T-helper 2 cell treated with Interferon-gamma antibody and Interleukin-4, amounts not matched to agents 5 μg/mL and 100 μg/mL, for 36 hours (primary cell): ENCODE measurements at regions not wholly inside any gene's neighbourhood (a gene's known extent, or its start where the extent isn't known, plus 50 kb on each side); places are given as distances from the start of the nearest gene placed in this dataset.

Source experiments
- DNase-seq: peaks from one replicate; pipeline ENCODE4 v3.0.0; 2021; ENCODE audit warnings: low spot score
- H3K27ac Mint-ChIP-seq: one replicate; pipeline ENCODE4 v1.8.0; 2021; ENCODE audit warnings: mild to moderate bottlenecking, mixed read lengths
- H3K27me3 Mint-ChIP-seq: one replicate; pipeline ENCODE4 v1.8.0; 2021; ENCODE audit warnings: low read depth, mixed read lengths
- H3K36me3 Mint-ChIP-seq: one replicate; pipeline ENCODE4 v1.8.0; 2021; ENCODE audit warnings: low read depth, mixed read lengths
- H3K4me1 Mint-ChIP-seq: one replicate; pipeline ENCODE4 v1.8.0; 2021; ENCODE audit warnings: low read depth, mixed read lengths
- H3K4me3 Mint-ChIP-seq: one replicate; pipeline ENCODE4 v1.8.0; 2022; ENCODE audit warnings: mild to moderate bottlenecking, moderate library complexity, mixed read lengths
- H3K9me3 Mint-ChIP-seq: one replicate; pipeline ENCODE4 v1.8.0; 2021; ENCODE audit warnings: mixed read lengths

DNA sequence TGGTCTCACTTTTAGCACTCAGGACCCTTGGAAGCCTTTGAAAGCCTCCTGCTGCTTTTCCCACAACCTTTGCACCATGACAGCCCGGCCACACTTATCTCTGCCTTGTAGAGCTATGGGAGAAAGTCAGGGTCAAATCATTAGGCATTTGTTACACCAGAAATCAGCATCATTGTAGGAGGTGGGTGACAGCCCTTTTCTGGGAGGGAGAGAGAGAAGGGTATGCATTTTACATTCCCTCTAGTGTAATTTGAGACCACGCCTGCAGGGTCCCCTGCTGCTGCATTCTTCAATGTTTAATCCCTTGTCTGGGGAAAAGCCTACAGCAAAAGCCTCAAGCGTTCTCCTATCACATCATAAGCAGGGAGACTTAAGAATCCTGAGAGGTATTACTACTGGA, 766.8 kb upstream of the FAM98A start:
- Mint-ChIP-seq H3K27me3 (no peaks in the 10 kb centered on the region), H3K27ac (no peak overlapping the region), H3K9me3 (peaks cover 10% of the 10 kb centered on the region)

DNA sequence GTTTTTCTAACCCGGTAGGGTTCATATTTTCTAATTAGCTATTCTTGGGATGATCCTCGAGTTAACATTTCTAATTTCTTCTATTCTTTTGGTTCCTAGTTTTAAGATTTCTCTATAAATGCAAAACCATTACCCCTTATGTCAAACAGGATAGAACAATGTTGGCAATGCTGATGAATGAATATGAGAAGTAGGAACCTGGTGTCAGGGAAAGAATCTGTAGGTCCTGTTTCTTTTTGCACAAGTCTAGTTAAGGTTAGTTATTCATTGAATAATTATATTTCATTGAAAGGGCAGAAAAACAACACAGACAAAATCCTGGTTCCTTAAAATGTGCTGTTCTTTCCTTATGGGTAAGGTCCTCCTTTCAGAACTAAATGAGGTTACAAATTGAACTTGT, 766.4 kb upstream of the FAM98A start:
- Mint-ChIP-seq H3K36me3 (no peaks in the 10 kb centered on the region), H3K27me3 (no peaks in the 10 kb centered on the region), H3K9me3 (peaks cover 10% of the 10 kb centered on the region), H3K4me3 (no peak overlapping the region), H3K27ac (no peak overlapping the region), H3K4me1 (no peaks in the 10 kb centered on the region)
- no peak for DNase-seq

More for the DNA sequence above, 766.8 kb upstream of the FAM98A start:
- Mint-ChIP-seq H3K4me3 (no peak overlapping the region), H3K36me3 (no peaks in the 10 kb centered on the region), H3K4me1 (no peaks in the 10 kb centered on the region)
- no peak for DNase-seq

DNA sequence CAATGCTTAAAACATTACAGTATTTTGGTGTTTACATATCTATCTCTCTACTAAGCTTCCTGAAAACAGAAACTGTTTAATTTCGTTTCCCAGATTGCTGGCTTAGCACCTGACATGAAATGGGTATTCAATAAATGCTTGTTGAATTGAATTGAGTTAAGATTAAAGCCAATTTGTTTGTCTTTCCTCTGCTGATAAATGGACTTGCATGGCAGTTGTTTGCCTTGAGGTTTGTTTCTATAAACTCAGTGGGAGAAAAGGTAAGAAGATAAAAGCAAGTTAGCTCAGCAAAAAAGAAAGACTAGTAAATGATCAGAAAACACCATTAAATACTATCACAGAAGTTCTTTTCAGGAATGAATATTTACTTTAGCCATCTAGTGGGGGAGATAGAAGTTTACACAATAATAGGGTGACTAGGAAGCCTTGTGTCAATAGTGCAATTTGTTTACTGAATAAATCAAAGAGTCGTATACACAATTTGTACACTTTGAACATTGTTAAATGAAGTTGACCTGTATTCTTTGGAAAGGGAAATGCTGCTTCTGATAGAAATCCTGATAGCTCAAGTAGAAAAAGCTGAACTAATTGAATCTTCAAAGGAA, 754.5 kb upstream of the FAM98A start:
- H3K27me3 Mint-ChIP-seq: no peaks in the 10 kb centered on the region
- DNase-seq: no peak
- H3K27ac Mint-ChIP-seq: no peak overlapping the region
- peaks cover 4% of the 10 kb centered on the region for H3K9me3 Mint-ChIP-seq
- H3K4me3 Mint-ChIP-seq: no peak overlapping the region
- no peaks in the 10 kb centered on the region for H3K36me3 Mint-ChIP-seq
- H3K4me1 Mint-ChIP-seq: no peaks in the 10 kb centered on the region

DNA sequence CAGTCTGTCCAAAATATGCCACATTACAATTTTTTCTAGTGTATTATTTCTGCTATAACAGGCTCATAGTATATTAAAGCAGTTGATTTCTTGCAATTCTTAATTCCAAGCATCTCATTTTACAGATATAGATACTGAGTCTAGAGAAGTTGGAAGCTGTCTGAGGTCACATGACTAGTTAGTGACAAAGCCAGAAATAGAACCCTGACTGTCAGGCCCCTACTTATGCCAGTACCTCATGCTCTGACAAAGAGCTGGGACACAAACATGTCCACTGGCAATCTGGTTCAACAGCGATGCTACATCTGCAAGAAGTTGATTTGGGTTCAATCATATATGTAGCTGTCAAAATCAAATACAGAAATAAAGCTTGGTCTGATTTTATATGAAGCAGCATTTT, 750.4 kb upstream of the FAM98A start:
- no peak overlapping the region for H3K4me3 Mint-ChIP-seq

DNA sequence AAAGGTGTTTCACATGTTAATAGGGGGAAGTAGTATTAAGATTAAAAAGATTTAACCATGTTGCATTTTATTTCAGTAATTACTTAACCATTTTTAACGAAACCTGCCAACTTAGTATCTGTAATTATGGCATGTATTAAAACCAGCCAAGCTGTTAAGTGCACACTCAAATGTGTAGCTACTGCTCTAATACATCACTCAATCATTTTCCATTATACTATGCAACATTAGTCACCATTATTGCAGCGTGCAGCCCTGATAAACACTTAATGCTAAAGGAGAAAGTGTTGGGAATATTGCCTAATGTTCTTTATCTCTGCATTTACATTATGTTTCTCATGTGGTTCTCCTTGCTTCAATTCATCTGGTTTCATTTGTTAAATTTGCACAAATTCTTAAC, 745.9 kb upstream of the FAM98A start:
- no peaks in the 10 kb centered on the region for H3K4me1 Mint-ChIP-seq
- no peaks in the 10 kb centered on the region for H3K36me3 Mint-ChIP-seq
- H3K4me3 Mint-ChIP-seq: no peak overlapping the region
- H3K27me3 Mint-ChIP-seq: no peaks in the 10 kb centered on the region
- DNase-seq: no peak
- H3K9me3 Mint-ChIP-seq: peaks cover 7% of the 10 kb centered on the region
- no peak overlapping the region for H3K27ac Mint-ChIP-seq

More for the DNA sequence above, 750.4 kb upstream of the FAM98A start:
- Mint-ChIP-seq H3K9me3 (peaks cover 11% of the 10 kb centered on the region), H3K27ac (no peak overlapping the region), H3K27me3 (no peaks in the 10 kb centered on the region), H3K4me1 (no peaks in the 10 kb centered on the region), H3K36me3 (no peaks in the 10 kb centered on the region)
- no peak for DNase-seq

DNA sequence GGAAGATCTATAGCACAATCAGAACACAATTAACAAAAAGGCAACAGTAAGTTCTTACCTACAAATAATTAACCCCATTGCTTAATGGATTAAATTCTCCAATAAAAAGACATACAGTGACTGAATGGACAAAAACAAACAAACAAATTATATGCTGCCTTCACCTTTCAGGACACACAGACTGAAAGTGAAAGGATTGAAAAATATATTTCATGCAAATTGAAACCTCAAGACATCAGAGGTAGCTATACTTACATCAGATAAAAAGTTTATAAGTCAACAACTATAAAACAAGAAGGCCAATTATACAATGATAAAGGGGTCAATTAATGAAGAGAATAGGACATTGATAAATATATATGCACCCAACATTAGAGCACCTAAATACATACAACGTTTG, 741.2 kb upstream of the FAM98A start:
- DNase-seq: no peak
- H3K27ac Mint-ChIP-seq: no peak overlapping the region
- H3K4me3 Mint-ChIP-seq: no peak overlapping the region
- H3K9me3 Mint-ChIP-seq: no peaks in the 10 kb centered on the region
- H3K27me3 Mint-ChIP-seq: no peaks in the 10 kb centered on the region
- H3K4me1 Mint-ChIP-seq: no peaks in the 10 kb centered on the region
- no peaks in the 10 kb centered on the region for H3K36me3 Mint-ChIP-seq

DNA sequence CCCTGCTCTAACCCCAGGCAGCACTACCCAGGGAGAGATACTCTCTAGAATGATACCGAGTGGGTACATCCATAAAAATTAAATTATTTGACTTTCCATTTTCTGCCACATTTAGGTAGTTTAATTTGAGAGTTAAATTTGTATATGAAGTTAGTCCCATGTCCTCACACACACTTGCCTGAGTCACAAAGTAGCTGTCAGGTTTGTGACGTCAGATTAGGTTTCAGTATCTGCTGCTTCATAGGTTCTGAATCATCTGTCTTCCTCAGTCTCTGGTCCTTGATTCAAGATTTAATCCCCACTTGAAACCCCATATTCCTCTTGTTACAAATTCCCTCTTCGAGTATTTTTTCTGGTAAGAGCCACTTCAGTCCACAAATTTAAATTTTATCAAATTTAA, 738.6 kb upstream of the FAM98A start:
- Mint-ChIP-seq H3K9me3 (no peaks in the 10 kb centered on the region), H3K27ac (no peak overlapping the region), H3K27me3 (no peaks in the 10 kb centered on the region), H3K4me1 (no peaks in the 10 kb centered on the region), H3K4me3 (no peak overlapping the region), H3K36me3 (no peaks in the 10 kb centered on the region)
- DNase-seq: no peak

DNA sequence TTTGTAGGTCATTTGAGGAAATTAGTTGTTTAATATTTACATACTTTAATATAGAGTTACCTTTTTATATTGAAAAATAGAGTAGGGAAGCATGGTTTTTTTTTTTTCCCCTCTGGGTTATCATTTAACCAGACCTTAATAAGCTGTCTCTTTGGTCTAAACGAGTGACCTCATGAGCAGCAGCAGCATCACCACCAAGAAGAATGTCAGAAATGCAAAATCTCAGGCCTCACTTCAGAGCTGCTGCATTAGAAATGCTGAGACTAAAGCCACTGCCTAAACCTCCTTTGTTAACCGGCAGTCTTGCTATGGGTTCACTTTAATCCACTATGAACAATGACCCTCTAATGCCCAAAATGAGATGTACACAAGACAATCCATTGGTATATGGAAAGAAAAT, 733.7 kb upstream of the FAM98A start:
- Mint-ChIP-seq H3K9me3 (no peaks in the 10 kb centered on the region), H3K4me3 (no peak overlapping the region), H3K4me1 (no peaks in the 10 kb centered on the region), H3K36me3 (no peaks in the 10 kb centered on the region), H3K27ac (no peak overlapping the region), H3K27me3 (no peaks in the 10 kb centered on the region)
- no peak for DNase-seq

DNA sequence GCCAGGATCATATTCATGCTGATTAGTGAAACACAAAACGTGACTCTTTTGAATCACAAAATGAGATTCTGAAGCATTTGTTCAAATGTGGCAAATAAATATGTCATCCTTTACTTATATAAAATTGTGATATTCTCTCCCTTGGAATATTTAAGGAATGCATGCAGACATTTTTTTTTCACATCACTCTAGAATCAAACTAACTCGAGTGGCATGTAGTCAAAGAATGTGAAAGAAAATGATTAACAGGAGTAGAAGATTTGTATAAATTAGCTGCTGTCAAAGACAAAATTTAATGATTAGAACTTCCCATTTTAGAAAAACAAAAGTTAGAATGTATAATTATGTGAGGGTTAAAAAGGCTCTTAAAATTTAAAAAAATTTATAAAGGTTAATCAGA, 721.0 kb upstream of the FAM98A start:
- Mint-ChIP-seq H3K4me1 (no peaks in the 10 kb centered on the region), H3K27ac (no peak overlapping the region), H3K27me3 (no peaks in the 10 kb centered on the region), H3K9me3 (peaks cover 4% of the 10 kb centered on the region), H3K4me3 (no peak overlapping the region), H3K36me3 (no peaks in the 10 kb centered on the region)
- no peak for DNase-seq

DNA sequence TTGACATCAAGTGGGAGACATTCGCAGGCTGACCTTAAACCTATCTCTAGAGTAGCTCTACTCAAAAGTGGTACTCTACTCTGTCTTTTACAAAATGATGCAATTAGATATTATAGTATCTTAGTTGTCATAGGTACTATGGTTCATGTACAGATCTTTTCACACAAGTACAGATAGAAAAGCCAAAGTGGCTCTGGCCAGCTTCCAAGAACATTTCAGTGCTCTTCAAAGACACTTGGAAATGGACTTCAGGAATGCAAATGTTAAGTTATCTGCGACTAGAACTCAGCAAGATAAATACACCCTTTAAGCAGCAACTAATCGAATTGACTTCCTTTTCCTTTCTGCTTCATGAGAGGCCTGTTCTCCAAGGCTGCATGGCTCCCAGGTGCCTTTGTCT, 718.7 kb upstream of the FAM98A start:
- Mint-ChIP-seq H3K4me1 (no peaks in the 10 kb centered on the region), H3K4me3 (no peak overlapping the region), H3K36me3 (no peaks in the 10 kb centered on the region), H3K27ac (no peak overlapping the region), H3K27me3 (no peaks in the 10 kb centered on the region), H3K9me3 (peaks cover 4% of the 10 kb centered on the region)
- DNase-seq: no peak

DNA sequence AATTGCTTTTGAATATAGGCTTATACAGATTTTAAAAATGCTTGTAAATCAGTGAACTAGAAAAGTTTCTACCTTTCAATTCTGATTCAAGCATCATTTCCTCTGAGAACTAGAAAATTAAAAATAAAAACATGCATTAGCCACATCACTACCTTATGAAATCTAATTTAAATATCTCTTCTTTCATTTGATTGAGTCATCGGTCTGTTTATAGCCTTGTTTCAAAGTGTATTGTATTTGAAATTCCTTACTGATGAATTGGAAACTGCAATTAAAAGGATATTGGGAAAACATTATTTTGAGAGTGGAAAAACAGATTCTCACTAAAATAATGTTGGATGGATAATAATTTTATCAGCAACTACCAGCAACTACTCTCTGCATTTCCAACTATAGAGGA, 717.7 kb upstream of the FAM98A start:
- no peaks in the 10 kb centered on the region for H3K4me1 Mint-ChIP-seq
- no peak overlapping the region for H3K4me3 Mint-ChIP-seq
- no peak overlapping the region for H3K27ac Mint-ChIP-seq
- H3K27me3 Mint-ChIP-seq: no peaks in the 10 kb centered on the region
- H3K36me3 Mint-ChIP-seq: no peaks in the 10 kb centered on the region
- no peak for DNase-seq
- H3K9me3 Mint-ChIP-seq: peaks cover 11% of the 10 kb centered on the region

DNA sequence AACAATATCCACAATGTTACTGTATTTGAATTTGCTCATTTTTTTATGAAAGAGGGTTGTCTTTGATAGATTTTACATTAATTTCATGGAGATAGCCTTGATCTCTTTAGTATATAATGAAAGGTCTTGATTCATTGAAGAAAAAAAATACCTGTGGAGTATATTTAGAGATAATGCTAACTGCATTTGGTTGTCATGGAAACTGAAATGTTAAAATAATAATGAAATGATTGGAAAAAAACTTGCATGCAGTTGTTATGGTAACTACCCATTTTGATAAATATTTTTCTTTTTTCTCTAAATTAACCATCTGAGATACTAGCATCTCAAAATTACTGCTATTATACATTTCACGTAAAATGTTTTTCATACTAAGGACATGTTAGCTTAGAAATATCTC, 712.7 kb upstream of the FAM98A start:
- Mint-ChIP-seq H3K4me3 (no peak overlapping the region), H3K4me1 (no peaks in the 10 kb centered on the region), H3K9me3 (peaks cover 14% of the 10 kb centered on the region), H3K27me3 (no peaks in the 10 kb centered on the region), H3K36me3 (no peaks in the 10 kb centered on the region), H3K27ac (no peak overlapping the region)
- no peak for DNase-seq

DNA sequence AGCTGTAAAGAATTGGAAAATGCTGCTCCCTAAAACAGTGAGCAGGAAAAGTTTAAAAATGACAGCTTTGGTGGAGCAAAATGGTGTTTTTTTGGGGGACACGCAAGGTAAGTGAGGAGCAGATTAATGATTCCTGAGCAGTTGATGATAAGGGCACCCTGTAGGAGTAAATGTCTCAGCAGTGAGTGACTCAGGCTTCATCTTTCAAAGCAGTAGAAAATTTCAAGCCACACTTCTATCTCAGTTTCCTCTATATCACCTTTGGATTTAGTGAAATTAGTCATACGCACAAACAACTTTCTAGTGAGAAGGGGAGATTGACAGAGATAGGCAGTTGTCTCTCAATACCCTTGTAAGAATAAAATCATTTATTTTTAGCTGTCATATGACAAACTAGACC, 709.0 kb upstream of the FAM98A start:
- Mint-ChIP-seq H3K27ac (no peak overlapping the region), H3K4me1 (no peaks in the 10 kb centered on the region), H3K4me3 (no peak overlapping the region), H3K36me3 (no peaks in the 10 kb centered on the region), H3K27me3 (no peaks in the 10 kb centered on the region), H3K9me3 (peaks cover 19% of the 10 kb centered on the region)
- DNase-seq: no peak

DNA sequence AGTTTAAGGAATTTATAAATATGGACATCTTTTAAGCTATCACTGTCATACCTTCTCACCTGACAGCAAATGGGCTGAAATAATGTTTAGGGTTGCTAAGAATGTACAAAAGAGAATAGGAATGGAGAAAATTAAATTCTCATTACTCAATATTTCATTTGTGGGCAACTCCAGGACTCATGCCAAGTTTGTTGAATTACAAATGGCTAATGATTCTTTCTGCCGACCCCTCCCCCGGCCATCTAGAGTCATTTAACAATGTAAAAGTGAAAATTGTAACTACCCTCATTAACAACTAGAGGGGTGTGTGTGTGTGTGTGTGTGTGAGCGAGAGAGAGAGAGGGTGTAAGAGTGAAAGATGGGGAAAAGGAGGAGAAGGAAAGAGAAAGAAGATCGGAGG, 708.5 kb upstream of the FAM98A start:
- Mint-ChIP-seq H3K4me1 (no peaks in the 10 kb centered on the region), H3K4me3 (no peak overlapping the region), H3K27ac (no peak overlapping the region), H3K9me3 (peaks cover 18% of the 10 kb centered on the region), H3K36me3 (no peaks in the 10 kb centered on the region), H3K27me3 (no peaks in the 10 kb centered on the region)
- no peak for DNase-seq

DNA sequence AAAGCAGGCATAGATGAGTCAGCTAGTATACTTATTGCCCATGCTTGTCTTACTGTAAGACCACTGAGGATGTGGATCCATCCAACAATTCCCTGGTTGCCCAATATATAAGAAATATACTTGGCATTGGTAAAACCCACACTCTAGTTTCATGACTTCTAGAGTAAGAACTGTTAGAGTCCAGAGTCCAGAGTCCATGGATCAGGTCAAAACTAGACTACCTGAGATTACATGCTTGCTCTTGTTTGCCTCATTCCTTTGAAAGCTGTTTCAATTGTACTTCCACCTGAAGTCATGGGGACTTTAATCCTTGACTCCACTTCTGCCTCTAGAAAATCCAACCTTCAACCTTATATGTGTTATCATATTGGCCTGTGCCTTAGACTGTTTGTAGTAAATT, 707.6 kb upstream of the FAM98A start:
- no peaks in the 10 kb centered on the region for H3K27me3 Mint-ChIP-seq
- no peak overlapping the region for H3K4me3 Mint-ChIP-seq
- H3K4me1 Mint-ChIP-seq: no peaks in the 10 kb centered on the region
- no peaks in the 10 kb centered on the region for H3K36me3 Mint-ChIP-seq
- no peak for DNase-seq
- no peak overlapping the region for H3K27ac Mint-ChIP-seq
- peaks cover 11% of the 10 kb centered on the region for H3K9me3 Mint-ChIP-seq
